Erythroblast (primary cell): ENCODE measurements at regions not wholly inside any gene's neighbourhood (a gene's known extent, or its start where the extent isn't known, plus 50 kb on each side); places are given as distances from the start of the nearest gene placed in this dataset.

ENCODE experiments used
- GATA1 ChIP-seq: IDR thresholded peaks from 2 replicates; pipeline ENCODE4 v1.6.1; 2011; ENCODE audit warnings: low read depth, mild to moderate bottlenecking, control low read depth, low read length, moderate library complexity
- POLR2A ChIP-seq: IDR thresholded peaks from 2 replicates; pipeline ENCODE4 v1.6.1; 2011; ENCODE audit warnings: mild to moderate bottlenecking, low read length

DNA sequence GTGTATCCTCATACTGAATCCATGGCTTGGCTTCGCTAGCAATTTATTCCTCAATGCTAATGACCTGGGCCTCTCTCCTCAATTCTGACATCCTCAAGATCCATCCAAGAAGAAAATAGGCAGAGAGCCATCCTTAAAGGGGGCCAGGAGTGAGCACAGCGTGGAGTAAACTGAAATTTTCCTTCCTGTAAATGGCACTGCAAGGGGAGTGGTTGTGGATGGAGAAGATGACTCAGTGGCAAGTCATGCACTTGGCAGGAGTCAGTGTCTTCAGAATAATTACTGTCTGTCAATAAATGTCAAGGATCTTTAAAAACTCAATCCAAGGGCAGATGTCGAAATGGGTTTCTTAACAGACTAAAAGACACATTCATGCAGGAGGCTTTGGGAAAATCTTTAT lies 88.0 kb upstream of the TMEM132C start:
- TF ChIP-seq POLR2A: no peak
- TF ChIP-seq GATA1: no peak
